Right lobe of liver (tissue), 6 donors: ENCODE measurements at regions not wholly inside any gene's neighbourhood (a gene's known extent, or its start where the extent isn't known, plus 50 kb on each side); places are given as distances from the start of the nearest gene placed in this dataset.

Experiments
- ATAC-seq, 4 donors: fragments of 200-7000 bp; cut with Tn5 transposase; one replicate each; pipeline ENCODE4 v1.9.1; 2020; ENCODE audit warnings: mild to moderate bottlenecking in 4 of 4, moderate library complexity in 4 of 4
- DNase-seq, 3 donors: peaks; one replicate each; pipeline ENCODE4 v3.0.0-alpha.2; 2020
- H3K27ac ChIP-seq, 3 donors: fragments of 200-600 bp; one replicate each; pipeline ENCODE4 v1.8.0; 2022
- H3K27me3 ChIP-seq, 2 donors: fragments of 200-600 bp; one replicate each; pipeline ENCODE4 v1.8.0; 2022
- H3K36me3 ChIP-seq, 4 donors: fragments of 200-600 bp; sonication (generic) in 1 of 4; one replicate each; pipeline versions ENCODE4 v1.5.1 to v1.8.0; 2017 to 2022; ENCODE audit warnings: control low read depth in 1 of 4
- H3K4me1 ChIP-seq, 4 donors: fragments of 200-600 bp; sonication (generic) in 1 of 4; one replicate each; pipeline versions ENCODE4 v1.5.1 to v1.8.0; 2017 to 2022; ENCODE audit warnings: control low read depth in 1 of 4
- H3K4me3 ChIP-seq, 3 donors: fragments of 200-600 bp; one replicate each; pipeline ENCODE4 v1.8.0; 2022
- H3K9me3 ChIP-seq, 4 donors: fragments of 200-600 bp; sonication (generic) in 1 of 4; one replicate each; pipeline versions ENCODE4 v1.5.1 to v1.8.0; 2017 to 2022; ENCODE audit warnings: control low read depth in 1 of 4
- POLR2A ChIP-seq: fragments of 450-650 bp; IDR thresholded peaks from one replicate; pipeline ENCODE4 v1.6.1; 2017; ENCODE audit warnings: antibody characterized with exemption, mild to moderate bottlenecking
- WGBS: methylation state at CpG from one replicate; pipeline ENCODE4 v1.1.6; 2018; ENCODE audit warnings: low coverage, low lambda C conversion rate; ENCODE audit not compliant: insufficient coverage; ENCODE audit errors: missing lambda C conversion rate; 5-methylcytosine and 5-hydroxymethylcytosine counted together
- intact Hi-C, 2 donors: fragments of 100-400 bp; cut with DNase I; formaldehyde crosslinking; loops; one replicate each; pipeline versions ENCODE4 v1.11.2 to v1.14.1; 2022
- TF ChIP-seq, protein P1 (sequence below), 4 donors: fragments of 200-600 bp in 3 of 4; fragments of 450-650 bp in 1 of 4; IDR thresholded peaks; one replicate each; pipeline versions ENCODE4 v1.5.1 to v1.8.0; 2016 to 2022; ENCODE audit warnings: antibody characterized with exemption in 4 of 4, mild to moderate bottlenecking in 2 of 4
- donor health status: DM: no; HTN: yes; CAD: no.
- donor health status: DM: no; HTN: no; CAD: no.
- donor health status: DM: no; HTN: no; CAD: no.
- donor health status: DM: no; HTN: yes; CAD: no.
- donor health status: DM: no; HTN: yes; CAD: no.

DNA sequence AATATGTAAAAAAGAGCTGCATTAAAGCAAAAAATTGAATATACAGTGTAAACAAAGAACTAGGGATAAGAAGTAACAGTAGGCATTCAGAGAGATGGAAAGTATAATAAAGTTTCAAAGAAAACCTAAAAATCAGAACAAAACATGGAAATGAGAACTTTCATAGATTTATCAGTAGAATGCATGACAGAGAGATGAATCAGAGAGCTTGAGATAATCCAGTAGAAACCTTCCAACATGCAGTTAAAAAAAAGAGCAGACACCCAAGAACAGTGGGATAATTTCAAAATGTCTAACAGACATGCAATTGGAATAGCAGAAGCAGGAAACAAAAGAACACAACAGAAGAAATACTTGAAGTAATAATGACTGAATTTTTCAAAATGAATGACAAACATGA, 1384.2 kb downstream of the CDH11 start:
- intact Hi-C loops: no loop called here
- no peaks in the 10 kb centered on the region for H3K9me3 ChIP-seq
- DNase-seq (no peak), ATAC-seq (no peak)
- H3K36me3 ChIP-seq: no peaks in the 10 kb centered on the region
- H3K4me3 ChIP-seq: no peak overlapping the region
- TF ChIP-seq, protein P1, sequence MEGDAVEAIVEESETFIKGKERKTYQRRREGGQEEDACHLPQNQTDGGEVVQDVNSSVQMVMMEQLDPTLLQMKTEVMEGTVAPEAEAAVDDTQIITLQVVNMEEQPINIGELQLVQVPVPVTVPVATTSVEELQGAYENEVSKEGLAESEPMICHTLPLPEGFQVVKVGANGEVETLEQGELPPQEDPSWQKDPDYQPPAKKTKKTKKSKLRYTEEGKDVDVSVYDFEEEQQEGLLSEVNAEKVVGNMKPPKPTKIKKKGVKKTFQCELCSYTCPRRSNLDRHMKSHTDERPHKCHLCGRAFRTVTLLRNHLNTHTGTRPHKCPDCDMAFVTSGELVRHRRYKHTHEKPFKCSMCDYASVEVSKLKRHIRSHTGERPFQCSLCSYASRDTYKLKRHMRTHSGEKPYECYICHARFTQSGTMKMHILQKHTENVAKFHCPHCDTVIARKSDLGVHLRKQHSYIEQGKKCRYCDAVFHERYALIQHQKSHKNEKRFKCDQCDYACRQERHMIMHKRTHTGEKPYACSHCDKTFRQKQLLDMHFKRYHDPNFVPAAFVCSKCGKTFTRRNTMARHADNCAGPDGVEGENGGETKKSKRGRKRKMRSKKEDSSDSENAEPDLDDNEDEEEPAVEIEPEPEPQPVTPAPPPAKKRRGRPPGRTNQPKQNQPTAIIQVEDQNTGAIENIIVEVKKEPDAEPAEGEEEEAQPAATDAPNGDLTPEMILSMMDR (IDR thresholded peaks at IDR 0.05): no peak
- TF ChIP-seq POLR2A: no peak
- H3K27ac ChIP-seq: no peak overlapping the region
- no peaks in the 10 kb centered on the region for H3K27me3 ChIP-seq
- no peaks in the 10 kb centered on the region for H3K4me1 ChIP-seq

DNA sequence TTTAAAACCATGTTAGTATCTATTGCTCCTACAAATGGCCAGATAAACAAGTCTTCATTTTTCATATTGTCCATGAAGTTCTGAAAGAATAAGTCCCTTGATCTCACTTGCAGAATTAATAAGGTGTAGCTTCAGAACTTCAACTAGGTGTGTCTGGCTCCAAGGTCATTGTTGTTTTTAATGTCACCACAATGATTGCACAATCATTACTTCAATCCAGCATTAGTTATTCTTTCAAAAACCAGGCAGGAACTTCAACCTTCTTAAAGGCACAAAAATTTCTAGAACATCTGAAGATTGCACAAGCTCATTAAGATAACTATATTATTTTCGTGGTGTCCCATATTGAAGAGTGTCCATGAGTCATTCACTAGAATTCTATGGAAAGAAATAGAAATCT, 1386.4 kb downstream of the CDH11 start:
- DNase-seq (no peak), ATAC-seq (no peak)
- H3K9me3 ChIP-seq: no peaks in the 10 kb centered on the region
- no peaks in the 10 kb centered on the region for H3K27me3 ChIP-seq
- H3K27ac ChIP-seq: no peak overlapping the region
- WGBS: 32% methylated on average over 1 of the region's 1 CpG
- H3K36me3 ChIP-seq: no peaks in the 10 kb centered on the region
- no peaks in the 10 kb centered on the region for H3K4me1 ChIP-seq
- TF ChIP-seq, protein P1 (IDR thresholded peaks at IDR 0.05): no peak
- TF ChIP-seq POLR2A: no peak
- H3K4me3 ChIP-seq: no peak overlapping the region
- intact Hi-C loops: no loop called here

DNA sequence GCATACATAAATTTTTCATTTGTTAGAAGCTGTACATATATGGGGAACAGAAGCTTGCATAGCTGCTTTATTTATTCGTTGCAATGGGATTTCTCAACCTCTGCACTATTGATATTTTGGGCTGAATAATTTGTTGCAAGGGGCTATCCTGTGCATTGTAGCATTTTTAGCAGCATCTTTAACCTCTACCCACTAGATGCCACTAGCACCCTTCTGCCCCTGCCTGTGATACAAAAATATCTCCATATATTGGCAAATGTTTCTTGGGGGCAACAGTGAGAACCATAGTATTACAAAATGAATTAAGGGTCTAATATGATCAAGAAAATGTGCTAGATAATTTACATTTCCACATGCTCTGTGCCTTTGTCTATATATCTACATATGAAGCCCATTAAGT, 1401.0 kb downstream of the CDH11 start:
- H3K27ac ChIP-seq: no peak overlapping the region
- no peak for TF ChIP-seq POLR2A
- TF ChIP-seq, protein P1 (IDR thresholded peaks at IDR 0.05): no peak
- no peaks in the 10 kb centered on the region for H3K36me3 ChIP-seq
- no peak for ATAC-seq
- no peak overlapping the region for H3K4me3 ChIP-seq
- H3K27me3 ChIP-seq: no peaks in the 10 kb centered on the region
- DNase-seq: no peak
- 38% methylated on average over 1 of the region's 1 CpG for WGBS
- H3K4me1 ChIP-seq: no peaks in the 10 kb centered on the region
- no peaks in the 10 kb centered on the region for H3K9me3 ChIP-seq
- intact Hi-C loops: no loop called here

DNA sequence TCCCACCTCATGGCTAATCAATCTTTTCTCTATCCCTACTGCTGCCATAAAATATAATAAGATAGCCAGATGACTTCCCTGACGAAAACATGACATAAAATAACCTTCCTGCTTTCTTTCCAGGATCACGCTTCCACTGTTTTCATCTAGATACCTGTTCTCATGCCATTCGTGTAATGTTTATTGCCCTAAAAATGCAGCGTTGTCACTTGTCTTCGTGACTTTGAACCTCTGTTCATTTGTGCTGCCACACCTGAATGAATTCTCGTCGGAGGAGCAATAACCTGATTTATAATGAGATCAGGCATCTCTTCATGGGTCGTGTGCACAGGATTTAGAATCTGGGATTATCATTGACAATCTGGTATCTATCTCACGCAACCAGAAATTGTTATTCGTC, 1401.9 kb downstream of the CDH11 start:
- TF ChIP-seq, protein P1 (IDR thresholded peaks at IDR 0.05): no peak
- no peak for TF ChIP-seq POLR2A
- no peak overlapping the region for H3K4me3 ChIP-seq
- no peak overlapping the region for H3K27ac ChIP-seq
- H3K27me3 ChIP-seq: no peaks in the 10 kb centered on the region
- no peaks in the 10 kb centered on the region for H3K4me1 ChIP-seq
- no peaks in the 10 kb centered on the region for H3K9me3 ChIP-seq
- no peak for DNase-seq
- ATAC-seq: no peak
- H3K36me3 ChIP-seq: no peaks in the 10 kb centered on the region
- WGBS: 63% methylated on average over 10 of the region's 10 CpGs
- intact Hi-C loops: no loop called here

DNA sequence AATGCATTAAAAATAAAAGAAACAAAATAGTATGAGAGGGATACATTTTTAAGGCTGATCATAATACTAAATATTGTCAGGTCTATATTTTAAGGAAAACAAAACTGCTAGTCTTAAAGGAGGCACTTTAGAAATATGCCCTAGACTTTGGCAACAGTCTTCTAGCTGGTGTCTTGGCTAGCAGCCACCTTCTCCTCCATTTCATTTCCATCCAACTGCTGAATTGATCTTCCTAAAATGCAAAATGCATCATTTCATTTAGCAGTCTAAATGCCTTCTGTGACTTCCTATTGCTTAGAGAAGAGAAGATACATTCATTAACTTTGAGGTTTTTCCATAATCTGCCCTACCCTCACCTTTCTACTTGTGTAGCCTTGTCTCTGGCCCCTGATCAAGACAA, 1404.1 kb downstream of the CDH11 start:
- intact Hi-C loops: no loop called here
- Histone ChIP-seq H3K27ac (no peak overlapping the region), H3K9me3 (no peaks in the 10 kb centered on the region), H3K27me3 (no peaks in the 10 kb centered on the region), H3K4me3 (no peak overlapping the region), H3K36me3 (no peaks in the 10 kb centered on the region), H3K4me1 (no peaks in the 10 kb centered on the region)
- no peak for ATAC-seq
- no peak for DNase-seq
- no peak for TF ChIP-seq POLR2A
